ENCODE measurements at regions not wholly inside any gene's neighbourhood (a gene's known extent, or its start where the extent isn't known, plus 50 kb on each side); places are given as distances from the start of the nearest gene placed in this dataset.
"Not testable (repeated sequence)": the region's sequence is repeated elsewhere in the genome, so short reads cannot be mapped to it uniquely, and the experiment has no call there.

- ATAC-seq (ENCODE audit: low FRiP score) (no peak), DNase-seq (ENCODE audit: low spot score) (no peak)
- no peak for TF ChIP-seq CTCF (IDR thresholded peaks at IDR 0.05)
Measured at GRCh38 chr5:36801523-36801922, 75.0 kb upstream of the NIPBL start.

- DNase-seq (ENCODE audit: low spot score): no peak
- no peak for ATAC-seq (ENCODE audit: low FRiP score)
Measured at GRCh38 chr5:36802187-36802586, 74.4 kb upstream of the NIPBL start.

GRCh38 chr5:36813249-36813648, 63.3 kb upstream of the NIPBL start:
- DNase-seq (ENCODE audit: low spot score); ATAC-seq (ENCODE audit: low FRiP score): not testable (repeated sequence)

More at GRCh38 chr5:36802187-36802586, 74.4 kb upstream of the NIPBL start:
- no peak for TF ChIP-seq CTCF (IDR thresholded peaks at IDR 0.05)

- TF ChIP-seq CTCF (IDR thresholded peaks at IDR 0.05): no peak
Measured at GRCh38 chr5:36815871-36816270, 60.7 kb upstream of the NIPBL start.

GRCh38 chr5:36820900-36821299, 55.7 kb upstream of the NIPBL start:
- no peak for TF ChIP-seq CTCF (IDR thresholded peaks at IDR 0.05)
- no peak for DNase-seq (ENCODE audit: low spot score)
- no peak for ATAC-seq (ENCODE audit: low FRiP score)

More at GRCh38 chr5:36815871-36816270, 60.7 kb upstream of the NIPBL start:
- DNase-seq (ENCODE audit: low spot score): no peak
- ATAC-seq (ENCODE audit: low FRiP score): no peak

- ATAC-seq (ENCODE audit: low FRiP score) (no peak), DNase-seq (ENCODE audit: low spot score) (no peak)
- no peak for TF ChIP-seq CTCF (IDR thresholded peaks at IDR 0.05)
Measured at GRCh38 chr5:36826694-36827093, 49.9 kb upstream of the NIPBL start.
